ENCODE measurements at regions not wholly inside any gene's neighbourhood (a gene's known extent, or its start where the extent isn't known, plus 50 kb on each side); places are given as distances from the start of the nearest gene placed in this dataset.

DNA sequence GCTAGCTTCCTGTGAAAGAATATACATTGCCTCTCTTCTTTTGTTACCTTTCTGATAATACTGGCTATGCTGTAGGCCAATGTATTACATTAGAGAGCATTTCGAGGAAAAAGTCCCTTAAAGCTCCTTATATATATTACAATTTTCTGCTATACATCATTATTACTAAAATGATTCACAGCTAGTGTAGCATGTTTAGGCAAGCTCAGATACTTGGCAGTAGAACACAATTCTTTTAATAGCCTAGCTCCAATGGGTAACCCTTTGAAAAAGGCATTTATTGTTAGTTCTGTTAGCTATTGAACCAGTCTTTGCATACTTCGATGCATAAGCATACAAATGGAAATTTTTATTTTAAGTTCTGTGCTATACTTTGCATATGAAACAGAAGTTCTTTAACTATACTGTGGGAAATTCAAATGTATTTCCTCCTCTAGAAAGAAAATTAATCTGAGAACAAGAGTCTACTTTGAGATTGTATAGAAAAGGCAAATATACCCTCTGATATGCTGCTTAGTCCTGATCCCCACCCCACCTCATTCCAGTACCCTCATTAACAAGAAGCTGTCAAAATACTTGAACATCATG is 55.6 kb upstream of the SKAP2 start:
- H3K4me3 ChIP-seq = no peak overlapping the region
- H3K27ac ChIP-seq = no peak overlapping the region
- no peaks in the 10 kb centered on the region for H3K9me3 ChIP-seq
- DNase-seq = no peak
- H3K36me3 ChIP-seq = no peaks in the 10 kb centered on the region
- no peaks in the 10 kb centered on the region for H3K27me3 ChIP-seq
- ATAC-seq = no peak
- H3K4me1 ChIP-seq = no peaks in the 10 kb centered on the region
- TF ChIP-seq CTCF (IDR thresholded peaks at IDR 0.05) = no peak
- intact Hi-C loops (cut with DNase I) = no loop called here

GRCh38 chr7:26918241-26918640 is 53.9 kb upstream of the SKAP2 start:
- ATAC-seq (no peak), DNase-seq (no peak)
- no peak for TF ChIP-seq CTCF (IDR thresholded peaks at IDR 0.05)
- Histone ChIP-seq H3K4me3 (no peak overlapping the region), H3K9me3 (no peaks in the 10 kb centered on the region), H3K4me1 (no peaks in the 10 kb centered on the region), H3K27ac (no peak overlapping the region), H3K27me3 (no peaks in the 10 kb centered on the region), H3K36me3 (no peaks in the 10 kb centered on the region)
- intact Hi-C loops (cut with DNase I) = no loop called here

- no peak for TF ChIP-seq CTCF (IDR thresholded peaks at IDR 0.05)
- Histone ChIP-seq H3K27ac (no peak overlapping the region), H3K9me3 (no peaks in the 10 kb centered on the region), H3K4me3 (no peak overlapping the region), H3K27me3 (no peaks in the 10 kb centered on the region), H3K4me1 (peaks cover 0 to 3% of the 10 kb centered on the region in 2 donors), H3K36me3 (no peaks in the 10 kb centered on the region)
- intact Hi-C loops (cut with DNase I) = no loop called here
- DNase-seq (no peak), ATAC-seq (no peak)
Measured at GRCh38 chr7:26916779-26917320, 52.5 kb upstream of the SKAP2 start.

- intact Hi-C loops (cut with DNase I) = no loop called here
- no peak overlapping the region for H3K27ac ChIP-seq
- H3K27me3 ChIP-seq = no peaks in the 10 kb centered on the region
- H3K4me1 ChIP-seq = peaks cover 0 to 3% of the 10 kb centered on the region in 2 donors
- DNase-seq = no peak
- no peak for TF ChIP-seq CTCF (IDR thresholded peaks at IDR 0.05)
- H3K9me3 ChIP-seq = no peaks in the 10 kb centered on the region
- H3K4me3 ChIP-seq = no peak overlapping the region
- no peak for ATAC-seq
- no peaks in the 10 kb centered on the region for H3K36me3 ChIP-seq
Measured at GRCh38 chr7:26916336-26916735, 51.9 kb upstream of the SKAP2 start.
